Stimulated activated naive CD8-positive, alpha-beta T cell treated with anti-CD3 and anti-CD28 coated beads, Interleukin-15, Interleukin-2, amounts not matched to agents 100 ng/mL and 50 ng/mL, for 24 hours (primary cell): ENCODE measurements at regions not wholly inside any gene's neighbourhood (a gene's known extent, or its start where the extent isn't known, plus 50 kb on each side); places are given as distances from the start of the nearest gene placed in this dataset.

Experiments used
- H3K27ac Mint-ChIP-seq: one replicate; pipeline ENCODE4 v1.8.0; 2021; ENCODE audit warnings: mild to moderate bottlenecking, mixed read lengths
- H3K27me3 Mint-ChIP-seq: one replicate; pipeline ENCODE4 v1.8.0; 2021; ENCODE audit warnings: mixed read lengths
- H3K36me3 Mint-ChIP-seq: one replicate; pipeline ENCODE4 v1.8.0; 2021; ENCODE audit warnings: low read depth, mixed read lengths
- H3K4me1 Mint-ChIP-seq: one replicate; pipeline ENCODE4 v1.8.0; 2021; ENCODE audit warnings: low read depth, mixed read lengths
- H3K4me3 Mint-ChIP-seq: one replicate; pipeline ENCODE4 v1.8.0; 2021; ENCODE audit warnings: mild to moderate bottlenecking, mixed read lengths
- H3K9me3 Mint-ChIP-seq: one replicate; pipeline ENCODE4 v1.8.0; 2021; ENCODE audit warnings: mixed read lengths

- Mint-ChIP-seq H3K27ac (no peak overlapping the region), H3K9me3 (no peaks in the 10 kb centered on the region)
Observed at GRCh38 chr13:40271271-40271885, 395.1 kb downstream of the FOXO1 start.

GRCh38 chr13:40271931-40272775, 394.3 kb downstream of the FOXO1 start:
- H3K4me3 Mint-ChIP-seq: no peak overlapping the region
- peak overlapping the region; percentile 77 for H3K27ac Mint-ChIP-seq
- H3K27me3 Mint-ChIP-seq: no peaks in the 10 kb centered on the region
- no peaks in the 10 kb centered on the region for H3K36me3 Mint-ChIP-seq
- H3K9me3 Mint-ChIP-seq: no peaks in the 10 kb centered on the region
- H3K4me1 Mint-ChIP-seq: peaks cover 34% of the 10 kb centered on the region

More at GRCh38 chr13:40271271-40271885, 395.1 kb downstream of the FOXO1 start:
- H3K4me3 Mint-ChIP-seq: no peak overlapping the region
- H3K4me1 Mint-ChIP-seq: peaks cover 34% of the 10 kb centered on the region
- no peaks in the 10 kb centered on the region for H3K36me3 Mint-ChIP-seq
- no peaks in the 10 kb centered on the region for H3K27me3 Mint-ChIP-seq

GRCh38 chr13:40272776-40273139, 393.7 kb downstream of the FOXO1 start:
- H3K4me1 Mint-ChIP-seq: peaks cover 31% of the 10 kb centered on the region
- H3K36me3 Mint-ChIP-seq: no peaks in the 10 kb centered on the region
- no peaks in the 10 kb centered on the region for H3K9me3 Mint-ChIP-seq
- no peaks in the 10 kb centered on the region for H3K27me3 Mint-ChIP-seq
- H3K4me3 Mint-ChIP-seq: no peak overlapping the region
- H3K27ac Mint-ChIP-seq: peak overlapping the region; percentile 77

- H3K4me1 Mint-ChIP-seq: peaks cover 31% of the 10 kb centered on the region
- H3K4me3 Mint-ChIP-seq: no peak overlapping the region
- H3K9me3 Mint-ChIP-seq: no peaks in the 10 kb centered on the region
- no peaks in the 10 kb centered on the region for H3K27me3 Mint-ChIP-seq
- no peaks in the 10 kb centered on the region for H3K36me3 Mint-ChIP-seq
- H3K27ac Mint-ChIP-seq: no peak overlapping the region
Observed at GRCh38 chr13:40273253-40274025, 393.0 kb downstream of the FOXO1 start.

- Mint-ChIP-seq H3K4me1 (peaks cover 31% of the 10 kb centered on the region), H3K27me3 (no peaks in the 10 kb centered on the region), H3K4me3 (no peak overlapping the region), H3K27ac (no peak overlapping the region), H3K9me3 (no peaks in the 10 kb centered on the region), H3K36me3 (no peaks in the 10 kb centered on the region)
Observed at GRCh38 chr13:40274103-40274502, 392.3 kb downstream of the FOXO1 start.

GRCh38 chr13:40275155-40275554, 391.3 kb downstream of the FOXO1 start:
- no peaks in the 10 kb centered on the region for H3K36me3 Mint-ChIP-seq
- peaks cover 31% of the 10 kb centered on the region for H3K4me1 Mint-ChIP-seq
- no peak overlapping the region for H3K4me3 Mint-ChIP-seq
- no peaks in the 10 kb centered on the region for H3K27me3 Mint-ChIP-seq
- no peak overlapping the region for H3K27ac Mint-ChIP-seq
- no peaks in the 10 kb centered on the region for H3K9me3 Mint-ChIP-seq

- H3K4me3 Mint-ChIP-seq: no peak overlapping the region
- H3K27ac Mint-ChIP-seq: no peak overlapping the region
- H3K9me3 Mint-ChIP-seq: no peaks in the 10 kb centered on the region
- peaks cover 26% of the 10 kb centered on the region for H3K4me1 Mint-ChIP-seq
- H3K27me3 Mint-ChIP-seq: no peaks in the 10 kb centered on the region
- H3K36me3 Mint-ChIP-seq: no peaks in the 10 kb centered on the region
Observed at GRCh38 chr13:40275636-40276035, 390.8 kb downstream of the FOXO1 start.

GRCh38 chr13:40283666-40284065, 382.8 kb downstream of the FOXO1 start:
- no peak overlapping the region for H3K4me3 Mint-ChIP-seq
- H3K4me1 Mint-ChIP-seq: no peaks in the 10 kb centered on the region
- no peaks in the 10 kb centered on the region for H3K9me3 Mint-ChIP-seq
- H3K27me3 Mint-ChIP-seq: no peaks in the 10 kb centered on the region
- H3K27ac Mint-ChIP-seq: no peak overlapping the region
- no peaks in the 10 kb centered on the region for H3K36me3 Mint-ChIP-seq

- Mint-ChIP-seq H3K36me3 (no peaks in the 10 kb centered on the region), H3K9me3 (no peaks in the 10 kb centered on the region), H3K4me3 (no peak overlapping the region), H3K4me1 (peaks cover 4% of the 10 kb centered on the region), H3K27ac (no peak overlapping the region), H3K27me3 (no peaks in the 10 kb centered on the region)
Observed at GRCh38 chr13:40285634-40286033, 380.8 kb downstream of the FOXO1 start.

GRCh38 chr13:40287428-40287827, 379.0 kb downstream of the FOXO1 start:
- H3K9me3 Mint-ChIP-seq: no peaks in the 10 kb centered on the region
- H3K36me3 Mint-ChIP-seq: no peaks in the 10 kb centered on the region
- peak overlapping the region; percentile 65 for H3K27ac Mint-ChIP-seq
- H3K27me3 Mint-ChIP-seq: no peaks in the 10 kb centered on the region
- peaks cover 4% of the 10 kb centered on the region for H3K4me1 Mint-ChIP-seq
- H3K4me3 Mint-ChIP-seq: no peak overlapping the region

GRCh38 chr13:40288259-40288658, 378.2 kb downstream of the FOXO1 start:
- H3K27ac Mint-ChIP-seq: no peak overlapping the region
- H3K4me3 Mint-ChIP-seq: no peak overlapping the region
- peaks cover 4% of the 10 kb centered on the region for H3K4me1 Mint-ChIP-seq
- H3K9me3 Mint-ChIP-seq: no peaks in the 10 kb centered on the region
- H3K36me3 Mint-ChIP-seq: no peaks in the 10 kb centered on the region
- no peaks in the 10 kb centered on the region for H3K27me3 Mint-ChIP-seq

GRCh38 chr13:40290758-40291157, 375.7 kb downstream of the FOXO1 start:
- Mint-ChIP-seq H3K36me3 (no peaks in the 10 kb centered on the region), H3K27me3 (no peaks in the 10 kb centered on the region), H3K4me3 (no peak overlapping the region), H3K27ac (no peak overlapping the region), H3K4me1 (peaks cover 4% of the 10 kb centered on the region), H3K9me3 (peaks cover under 1% of the 10 kb centered on the region)

- H3K27ac Mint-ChIP-seq: no peak overlapping the region
- peaks cover 4% of the 10 kb centered on the region for H3K4me1 Mint-ChIP-seq
- peaks cover 6% of the 10 kb centered on the region for H3K9me3 Mint-ChIP-seq
- H3K36me3 Mint-ChIP-seq: no peaks in the 10 kb centered on the region
- no peak overlapping the region for H3K4me3 Mint-ChIP-seq
- no peaks in the 10 kb centered on the region for H3K27me3 Mint-ChIP-seq
Observed at GRCh38 chr13:40292108-40292507, 374.3 kb downstream of the FOXO1 start.

GRCh38 chr13:40292536-40292935, 373.9 kb downstream of the FOXO1 start:
- H3K9me3 Mint-ChIP-seq: peaks cover 6% of the 10 kb centered on the region
- no peaks in the 10 kb centered on the region for H3K27me3 Mint-ChIP-seq
- H3K27ac Mint-ChIP-seq: no peak overlapping the region
- no peaks in the 10 kb centered on the region for H3K36me3 Mint-ChIP-seq
- H3K4me1 Mint-ChIP-seq: peaks cover 4% of the 10 kb centered on the region
- no peak overlapping the region for H3K4me3 Mint-ChIP-seq

- Mint-ChIP-seq H3K4me3 (no peak overlapping the region), H3K4me1 (peaks cover 16% of the 10 kb centered on the region), H3K27me3 (no peaks in the 10 kb centered on the region), H3K27ac (no peak overlapping the region), H3K9me3 (peaks cover 29% of the 10 kb centered on the region), H3K36me3 (no peaks in the 10 kb centered on the region)
Observed at GRCh38 chr13:40302351-40302750, 364.1 kb downstream of the FOXO1 start.
